ENCODE measurements at regions not wholly inside any gene's neighbourhood (a gene's known extent, or its start where the extent isn't known, plus 50 kb on each side); places are given as distances from the start of the nearest gene placed in this dataset.

DNA sequence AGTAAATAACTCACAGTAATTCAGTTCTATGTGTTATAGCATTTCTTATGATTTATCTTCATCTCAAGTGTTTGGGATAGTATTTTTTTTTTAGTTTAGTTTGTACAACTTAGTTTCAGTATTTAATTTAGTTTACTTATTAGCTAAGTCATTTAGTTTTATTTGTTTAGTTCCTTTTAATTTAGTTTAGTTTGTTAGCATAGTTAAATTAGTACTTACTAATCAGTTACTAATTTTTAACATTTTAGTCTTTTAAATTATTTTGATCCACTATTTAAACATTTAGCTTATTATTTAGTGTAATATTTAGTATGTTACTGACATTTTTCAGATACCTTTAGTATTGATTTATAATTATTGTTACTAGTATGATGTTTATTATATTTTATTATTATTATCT is 85.2 kb upstream of the SIPA1L2 start:
- TF ChIP-seq ZNF274 (IDR thresholded peaks at IDR 0.05; ENCODE audit: low read depth, low read length) (no peak), YY1 (IDR thresholded peaks at IDR 0.05; ENCODE audit: insufficient read depth, insufficient read length) (no peak)
